OCI-LY1 (cell line): ENCODE measurements at regions not wholly inside any gene's neighbourhood (a gene's known extent, or its start where the extent isn't known, plus 50 kb on each side); places are given as distances from the start of the nearest gene placed in this dataset.

ENCODE experiments used
- CTCF ChIP-seq: fragments of 200-600 bp; sonication (generic), shearing (Covaris generic); IDR thresholded peaks from 2 replicates; pipeline ENCODE4 v1.5.1; 2017; ENCODE audit warnings: mild to moderate bottlenecking, antibody characterized with exemption, low read length, moderate library complexity, mixed read lengths
- EZH2 ChIP-seq: fragments of 200-600 bp; sonication (generic), shearing (Covaris generic); IDR thresholded peaks from 2 replicates; pipeline ENCODE4 v1.8.0; 2017; ENCODE audit warnings: borderline replicate concordance, mixed run types, mild to moderate bottlenecking, antibody characterized with exemption, low read length, moderate library complexity, mixed read lengths

GRCh38 chr20:40946451-40946850 lies 82.2 kb upstream of the TOP1 start:
- TF ChIP-seq CTCF (no peak), EZH2 (no peak)
